SJCRH30 (cell line): ENCODE measurements at regions not wholly inside any gene's neighbourhood (a gene's known extent, or its start where the extent isn't known, plus 50 kb on each side); places are given as distances from the start of the nearest gene placed in this dataset.

Source experiments
- DNase-seq, 2 experiments: peaks; one replicate each; pipeline ENCODE4 v3.0.0-alpha.2; 2015 to 2020
- H3K27ac ChIP-seq: fragments of 250-450 bp; sonication (Bioruptor Pico); 2 replicates; pipeline ENCODE4 v1.5.1; 2020; ENCODE audit warnings: mild to moderate bottlenecking, moderate library complexity
- H3K27me3 ChIP-seq: fragments of 250-450 bp; sonication (Bioruptor Pico); 2 replicates; pipeline ENCODE4 v1.5.1; 2020; ENCODE audit warnings: mild to moderate bottlenecking, moderate library complexity
- H3K36me3 ChIP-seq: fragments of 250-450 bp; sonication (Bioruptor Pico); 2 replicates; pipeline ENCODE4 v1.5.1; 2020; ENCODE audit warnings: mild to moderate bottlenecking, moderate library complexity
- H3K4me1 ChIP-seq: fragments of 250-450 bp; sonication (Bioruptor Pico); 2 replicates; pipeline ENCODE4 v1.5.1; 2020; ENCODE audit warnings: mild to moderate bottlenecking, moderate library complexity
- H3K4me3 ChIP-seq: fragments of 250-450 bp; sonication (Bioruptor Pico); 2 replicates; pipeline ENCODE4 v1.5.1; 2020; ENCODE audit warnings: mild to moderate bottlenecking, moderate library complexity
- H3K9me3 ChIP-seq: fragments of 250-450 bp; sonication (Bioruptor Pico); replicated peaks from 2 replicates; pipeline ENCODE4 v1.5.1; 2020; ENCODE audit warnings: mild to moderate bottlenecking, moderate library complexity

GRCh38 chr2:66888246-66888645 is 453.3 kb downstream of the MEIS1 start:
- H3K4me1 ChIP-seq: no peaks in the 10 kb centered on the region
- no peaks in the 10 kb centered on the region for H3K9me3 ChIP-seq
- H3K27me3 ChIP-seq: no peaks in the 10 kb centered on the region
- H3K4me3 ChIP-seq: no peak overlapping the region
- no peak overlapping the region for H3K27ac ChIP-seq
- H3K36me3 ChIP-seq: no peaks in the 10 kb centered on the region
- DNase-seq: no peak

GRCh38 chr2:66888791-66889631 is 454.1 kb downstream of the MEIS1 start:
- no peak for DNase-seq
- Histone ChIP-seq H3K9me3 (no peaks in the 10 kb centered on the region), H3K36me3 (no peaks in the 10 kb centered on the region), H3K27me3 (no peaks in the 10 kb centered on the region), H3K4me1 (no peaks in the 10 kb centered on the region), H3K27ac (no peak overlapping the region), H3K4me3 (no peak overlapping the region)

- H3K27ac ChIP-seq: no peak overlapping the region
- DNase-seq: no peak
- no peaks in the 10 kb centered on the region for H3K4me1 ChIP-seq
These were observed 454.6 kb downstream of the MEIS1 start for GRCh38 chr2:66889632-66889882.

GRCh38 chr2:66890166-66890742 is 455.3 kb downstream of the MEIS1 start:
- H3K9me3 ChIP-seq: no peaks in the 10 kb centered on the region
- no peaks in the 10 kb centered on the region for H3K27me3 ChIP-seq
- no peaks in the 10 kb centered on the region for H3K4me1 ChIP-seq
- no peak overlapping the region for H3K27ac ChIP-seq
- H3K36me3 ChIP-seq: no peaks in the 10 kb centered on the region
- no peak for DNase-seq
- H3K4me3 ChIP-seq: no peak overlapping the region

More at GRCh38 chr2:66889632-66889882, 454.6 kb downstream of the MEIS1 start:
- no peak overlapping the region for H3K4me3 ChIP-seq
- H3K27me3 ChIP-seq: no peaks in the 10 kb centered on the region
- H3K9me3 ChIP-seq: no peaks in the 10 kb centered on the region
- no peaks in the 10 kb centered on the region for H3K36me3 ChIP-seq

GRCh38 chr2:66895206-66895605 is 460.3 kb downstream of the MEIS1 start:
- Histone ChIP-seq H3K4me3 (no peak overlapping the region), H3K36me3 (no peaks in the 10 kb centered on the region), H3K9me3 (no peaks in the 10 kb centered on the region), H3K4me1 (no peaks in the 10 kb centered on the region), H3K27me3 (peaks cover 6% of the 10 kb centered on the region; the same call in 1 of the 2 replicates), H3K27ac (no peak overlapping the region)
- DNase-seq: no peak

GRCh38 chr2:66896131-66896530 is 461.2 kb downstream of the MEIS1 start:
- Histone ChIP-seq H3K36me3 (no peaks in the 10 kb centered on the region), H3K4me1 (no peaks in the 10 kb centered on the region), H3K27ac (no peak overlapping the region), H3K27me3 (peaks cover 6% of the 10 kb centered on the region; the same call in 1 of the 2 replicates), H3K4me3 (no peak overlapping the region), H3K9me3 (no peaks in the 10 kb centered on the region)
- no peak for DNase-seq

- no peak for DNase-seq
- Histone ChIP-seq H3K27ac (no peak overlapping the region), H3K4me3 (no peak overlapping the region)
These were observed 462.3 kb downstream of the MEIS1 start for GRCh38 chr2:66897181-66897580.

GRCh38 chr2:66897691-66898150 is 462.8 kb downstream of the MEIS1 start:
- no peak for DNase-seq
- H3K27ac ChIP-seq: no peak overlapping the region
- H3K9me3 ChIP-seq: no peaks in the 10 kb centered on the region
- no peaks in the 10 kb centered on the region for H3K36me3 ChIP-seq
- H3K27me3 ChIP-seq: peaks cover 6% of the 10 kb centered on the region; the same call in 1 of the 2 replicates
- H3K4me1 ChIP-seq: no peaks in the 10 kb centered on the region
- no peak overlapping the region for H3K4me3 ChIP-seq

More at GRCh38 chr2:66897181-66897580, 462.3 kb downstream of the MEIS1 start:
- H3K27me3 ChIP-seq: peaks cover 6% of the 10 kb centered on the region; the same call in 1 of the 2 replicates
- H3K9me3 ChIP-seq: no peaks in the 10 kb centered on the region
- H3K4me1 ChIP-seq: no peaks in the 10 kb centered on the region
- H3K36me3 ChIP-seq: no peaks in the 10 kb centered on the region

GRCh38 chr2:66899109-66899508 is 464.2 kb downstream of the MEIS1 start:
- Histone ChIP-seq H3K27ac (no peak overlapping the region), H3K27me3 (peaks cover 6% of the 10 kb centered on the region; the same call in 1 of the 2 replicates)
- no peak for DNase-seq

GRCh38 chr2:66899648-66900047 is 464.7 kb downstream of the MEIS1 start:
- H3K9me3 ChIP-seq: no peaks in the 10 kb centered on the region
- peaks cover 7% of the 10 kb centered on the region; the same call in 1 of the 2 replicates for H3K27me3 ChIP-seq
- H3K4me3 ChIP-seq: no peak overlapping the region
- H3K36me3 ChIP-seq: no peaks in the 10 kb centered on the region
- DNase-seq: no peak
- no peaks in the 10 kb centered on the region for H3K4me1 ChIP-seq
- no peak overlapping the region for H3K27ac ChIP-seq

More at GRCh38 chr2:66899109-66899508, 464.2 kb downstream of the MEIS1 start:
- Histone ChIP-seq H3K4me1 (no peaks in the 10 kb centered on the region), H3K9me3 (no peaks in the 10 kb centered on the region), H3K4me3 (no peak overlapping the region), H3K36me3 (no peaks in the 10 kb centered on the region)

GRCh38 chr2:66901344-66901743 is 466.4 kb downstream of the MEIS1 start:
- Histone ChIP-seq H3K4me3 (no peak overlapping the region), H3K9me3 (no peaks in the 10 kb centered on the region), H3K4me1 (no peaks in the 10 kb centered on the region), H3K36me3 (no peaks in the 10 kb centered on the region), H3K27me3 (peaks cover 11% of the 10 kb centered on the region; the same call in 1 of the 2 replicates), H3K27ac (no peak overlapping the region)
- DNase-seq: no peak

- Histone ChIP-seq H3K27me3 (peaks cover 11% of the 10 kb centered on the region; the same call in 1 of the 2 replicates), H3K4me3 (no peak overlapping the region), H3K4me1 (no peaks in the 10 kb centered on the region), H3K9me3 (no peaks in the 10 kb centered on the region), H3K36me3 (no peaks in the 10 kb centered on the region), H3K27ac (no peak overlapping the region)
- DNase-seq: no peak
These were observed 468.3 kb downstream of the MEIS1 start for GRCh38 chr2:66903183-66903582.

GRCh38 chr2:66903745-66904465 is 469.0 kb downstream of the MEIS1 start:
- H3K4me1 ChIP-seq: no peaks in the 10 kb centered on the region
- H3K36me3 ChIP-seq: no peaks in the 10 kb centered on the region
- H3K27me3 ChIP-seq: peaks cover 7% of the 10 kb centered on the region; the same call in 1 of the 2 replicates

GRCh38 chr2:66915237-66915636 is 480.3 kb downstream of the MEIS1 start:
- H3K36me3 ChIP-seq: no peaks in the 10 kb centered on the region
- DNase-seq: no peak

More at GRCh38 chr2:66903745-66904465, 469.0 kb downstream of the MEIS1 start:
- no peak for DNase-seq
- no peaks in the 10 kb centered on the region for H3K9me3 ChIP-seq
- no peak overlapping the region for H3K27ac ChIP-seq
- no peak overlapping the region for H3K4me3 ChIP-seq

GRCh38 chr2:66919286-66919685 is 477.8 kb upstream of the ETAA1 start:
- DNase-seq: no peak
- Histone ChIP-seq H3K9me3 (no peaks in the 10 kb centered on the region), H3K36me3 (no peaks in the 10 kb centered on the region), H3K4me1 (no peaks in the 10 kb centered on the region; the same call in 1 of the 2 replicates), H3K4me3 (no peak overlapping the region), H3K27me3 (no peaks in the 10 kb centered on the region), H3K27ac (no peak overlapping the region)

More at GRCh38 chr2:66915237-66915636, 480.3 kb downstream of the MEIS1 start:
- Histone ChIP-seq H3K4me1 (no peaks in the 10 kb centered on the region), H3K27ac (no peak overlapping the region), H3K4me3 (no peak overlapping the region), H3K27me3 (no peaks in the 10 kb centered on the region), H3K9me3 (no peaks in the 10 kb centered on the region)
